Inflammatory macrophage treated with lipopolysaccharide for 1 hour (primary cell): ENCODE measurements at regions not wholly inside any gene's neighbourhood (a gene's known extent, or its start where the extent isn't known, plus 50 kb on each side); places are given as distances from the start of the nearest gene placed in this dataset.

Experiments
- DNase-seq, 2 donors: peaks; one replicate each; pipeline ENCODE4 v3.0.0-alpha.2; 2020 to 2022

DNA sequence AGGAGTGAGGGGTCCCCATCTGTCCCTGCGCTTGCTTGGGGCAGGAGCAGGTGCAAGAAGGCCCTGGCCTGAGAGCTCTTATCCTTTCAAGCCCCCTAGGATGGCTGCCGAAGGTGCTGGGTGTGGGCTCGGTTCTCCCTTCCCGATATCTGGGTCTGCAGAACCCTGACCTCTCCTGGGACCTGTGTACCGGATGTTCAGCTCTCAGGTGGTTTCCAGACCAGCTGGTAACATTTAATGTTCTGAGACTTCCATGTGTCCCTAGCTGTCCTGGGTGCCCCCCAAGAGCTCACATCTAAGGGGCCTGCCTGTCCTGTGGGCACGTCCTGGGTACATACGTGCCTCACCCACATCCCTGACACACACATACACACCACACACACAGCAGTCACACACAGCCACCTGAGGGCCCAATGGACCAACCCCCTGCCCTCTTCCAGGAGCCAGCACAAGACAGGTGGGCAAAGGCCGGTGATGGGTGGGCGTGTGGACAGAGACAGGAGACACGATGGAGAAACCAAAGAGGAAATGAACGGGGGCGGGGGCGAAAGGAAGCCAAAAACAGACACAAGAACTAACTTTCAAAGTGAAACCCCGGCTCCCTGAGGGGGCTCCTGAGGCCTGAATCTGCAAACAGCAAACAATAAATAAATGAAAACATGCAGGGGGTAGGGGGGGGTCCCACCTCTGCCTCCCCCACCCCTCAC lies 124.3 kb downstream of the PTPRS start:
- DNase-seq = no peak

DNA sequence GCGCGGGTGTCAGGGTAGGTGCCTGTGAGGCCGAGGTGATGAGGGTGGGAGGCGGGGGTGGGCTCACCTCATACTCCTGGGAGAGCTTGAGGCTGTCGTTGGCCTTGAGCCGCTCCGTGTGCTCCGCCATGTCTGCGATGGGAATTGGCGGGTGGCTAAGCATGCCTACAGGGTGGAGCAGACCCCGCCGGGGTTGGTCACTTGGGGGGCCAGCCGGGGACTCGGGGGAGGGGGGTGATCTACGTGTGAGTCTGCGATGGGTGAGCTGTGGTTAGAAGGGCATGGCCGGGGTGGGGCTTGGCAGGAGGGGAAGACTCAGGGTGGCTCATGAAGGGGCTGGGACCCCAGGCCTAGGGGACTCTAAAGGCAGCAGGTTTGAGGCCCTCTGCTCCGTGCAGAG lies 125.2 kb downstream of the PTPRS start:
- no peak for DNase-seq

DNA sequence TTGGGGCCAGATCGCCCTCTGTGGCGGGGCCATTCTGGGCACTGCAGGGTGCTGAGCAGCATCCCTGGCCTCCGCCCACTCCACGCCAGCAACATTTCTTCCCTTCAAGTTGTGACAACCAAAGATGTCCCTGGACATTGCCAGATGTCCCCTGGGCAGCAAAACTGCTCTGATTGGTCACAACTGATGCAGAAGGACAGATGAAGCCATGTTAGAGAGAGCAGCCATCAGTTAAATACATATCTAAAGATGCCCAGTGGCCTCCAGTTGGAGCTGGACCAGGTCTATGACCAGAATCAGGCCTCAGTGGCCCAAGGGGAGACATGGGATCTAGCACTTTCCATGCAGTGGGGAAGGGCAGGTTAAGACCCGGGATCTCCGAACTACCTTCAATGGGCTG lies 125.7 kb downstream of the PTPRS start:
- no peak for DNase-seq

DNA sequence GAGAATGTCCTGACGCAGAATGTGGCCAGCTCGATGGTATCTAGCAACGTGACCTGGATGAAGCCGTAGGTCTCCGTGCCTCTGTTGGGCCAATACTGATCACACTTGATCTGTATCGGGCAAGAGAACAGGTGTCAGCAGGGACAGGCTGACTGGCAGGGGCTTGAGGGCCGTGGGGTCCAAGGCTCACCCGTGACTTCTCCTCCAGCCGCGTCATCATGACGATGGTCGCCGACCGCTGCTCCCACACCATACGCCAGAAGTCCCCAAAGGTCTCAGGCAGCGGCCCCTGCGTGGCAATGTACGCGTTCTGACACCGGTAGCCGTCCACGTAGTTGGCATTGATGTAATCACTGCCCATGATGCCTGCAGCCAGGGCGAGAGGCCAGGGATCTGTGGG lies 126.2 kb downstream of the PTPRS start:
- no peak for DNase-seq

DNA sequence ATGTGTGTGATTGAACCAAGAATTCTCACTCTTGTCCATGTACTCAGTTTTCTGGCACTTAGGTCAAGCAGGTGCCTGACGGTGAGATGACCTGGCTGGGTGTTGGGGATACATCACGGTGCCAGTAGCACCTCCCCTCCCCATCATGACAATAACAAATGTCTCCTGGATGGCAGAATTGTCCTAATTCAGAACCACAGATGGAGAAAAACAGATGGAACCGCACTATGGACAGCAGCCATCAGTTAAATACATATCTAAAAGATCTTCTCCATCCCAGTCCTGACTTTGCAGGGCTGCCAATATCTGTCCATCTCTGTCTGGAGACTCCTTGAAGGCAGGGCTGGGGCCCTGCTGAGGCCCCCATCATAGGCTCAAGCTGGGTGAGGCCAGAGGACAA lies 126.9 kb downstream of the PTPRS start:
- DNase-seq = no peak

DNA sequence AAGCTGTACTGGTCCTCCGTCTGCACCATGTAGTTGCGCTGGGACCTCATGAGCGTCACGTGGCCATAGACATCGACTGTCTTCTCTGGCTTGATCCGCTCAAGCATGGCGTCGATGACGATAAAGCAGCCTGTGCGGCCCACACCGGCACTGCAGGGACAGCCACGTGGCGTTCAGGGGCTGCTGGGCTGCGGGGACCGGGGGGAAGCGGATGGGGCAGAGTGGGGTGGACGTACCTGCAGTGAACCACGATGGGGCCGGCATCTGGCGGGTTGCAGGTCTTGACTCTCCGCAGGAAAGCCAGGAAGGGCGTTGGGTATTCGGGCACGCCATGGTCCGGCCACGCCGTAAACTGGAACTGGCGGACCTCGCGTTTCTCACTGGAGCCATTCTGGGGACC lies 128.5 kb downstream of the PTPRS start:
- DNase-seq = no peak

DNA sequence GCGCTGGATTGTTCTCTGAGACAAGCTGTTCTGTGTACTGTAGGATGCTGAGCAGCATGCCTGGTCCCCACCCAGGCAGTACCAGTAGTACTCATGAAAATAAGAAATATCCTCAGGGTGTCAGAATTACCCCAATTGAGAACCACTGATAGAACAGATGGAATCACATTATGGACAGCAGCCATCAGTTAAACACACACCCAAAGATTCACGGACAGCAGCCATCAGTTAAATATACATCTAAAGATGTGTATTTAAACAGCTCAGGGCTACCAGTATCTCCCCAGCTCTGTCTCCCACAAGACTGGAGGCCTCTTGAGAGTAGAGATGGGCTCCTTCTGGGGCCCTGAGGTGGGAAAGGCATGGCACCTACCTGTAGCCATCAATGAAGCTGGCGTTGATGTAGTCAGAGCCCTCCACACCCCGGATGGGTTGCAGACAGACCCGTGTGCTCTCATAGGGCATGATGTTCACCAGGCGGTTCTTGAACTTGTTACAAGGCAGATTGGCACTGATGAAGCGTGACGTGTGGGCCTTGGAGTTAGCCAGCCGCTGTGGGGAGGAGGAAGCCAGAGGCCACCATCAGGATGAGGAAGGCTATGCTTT lies 129.3 kb downstream of the PTPRS start:
- no peak for DNase-seq

DNA sequence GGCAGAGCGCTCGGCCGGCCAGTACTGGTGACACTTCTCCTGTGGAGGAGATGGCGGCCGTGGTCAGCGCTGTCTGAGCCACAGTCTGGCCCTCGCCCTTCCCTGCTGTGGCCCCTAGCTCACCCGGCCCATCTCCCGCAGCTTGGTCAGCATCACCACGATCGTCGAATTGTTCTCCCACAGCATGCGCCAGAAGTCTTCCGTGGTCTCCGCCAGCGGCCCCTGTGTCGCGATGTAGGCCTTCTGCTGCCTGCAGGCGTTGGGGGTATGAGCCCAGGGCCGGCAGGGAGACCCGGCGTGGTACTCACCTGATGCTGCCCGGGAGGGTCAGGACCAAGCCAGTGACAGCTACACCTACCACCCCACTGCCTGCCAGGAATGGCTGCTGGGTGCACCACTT lies 130.1 kb downstream of the PTPRS start:
- DNase-seq = no peak

DNA sequence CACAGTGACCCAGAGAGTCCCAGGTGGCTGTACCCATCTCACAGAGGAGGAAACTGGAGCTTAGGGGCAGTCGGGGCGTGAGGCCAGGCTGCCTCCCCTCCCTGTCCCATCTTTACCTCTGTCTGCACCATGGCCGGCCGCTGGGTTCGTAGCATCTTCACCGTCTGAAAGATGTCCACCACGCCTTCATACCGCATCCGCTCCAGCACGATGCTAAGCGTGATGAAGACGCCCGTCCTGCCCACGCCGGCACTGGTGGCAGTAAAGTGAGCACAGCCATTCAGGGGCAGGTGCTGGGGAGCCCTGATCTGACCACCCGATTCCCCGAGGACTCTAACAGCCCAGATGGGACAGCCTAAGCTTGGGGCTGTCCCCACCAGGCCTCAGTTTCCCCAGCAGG lies 132.8 kb downstream of the PTPRS start:
- DNase-seq = no peak

DNA sequence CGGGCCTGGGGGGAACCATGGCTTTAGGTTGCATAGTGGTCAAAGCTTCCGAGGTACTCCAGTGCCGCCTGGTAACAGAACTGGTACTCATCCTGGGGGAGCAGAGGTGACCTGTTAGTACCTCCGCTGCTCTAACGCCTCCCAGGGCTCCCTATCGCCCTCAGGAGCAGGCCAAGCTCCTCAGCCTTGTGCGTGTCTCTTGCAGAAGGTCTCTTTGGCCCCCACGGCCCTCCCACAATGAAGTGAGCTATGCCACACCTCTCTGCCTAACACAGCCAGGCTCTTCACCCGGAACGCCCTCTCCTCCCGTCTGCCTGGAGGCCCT lies 133.9 kb downstream of the PTPRS start:
- no peak for DNase-seq

DNA sequence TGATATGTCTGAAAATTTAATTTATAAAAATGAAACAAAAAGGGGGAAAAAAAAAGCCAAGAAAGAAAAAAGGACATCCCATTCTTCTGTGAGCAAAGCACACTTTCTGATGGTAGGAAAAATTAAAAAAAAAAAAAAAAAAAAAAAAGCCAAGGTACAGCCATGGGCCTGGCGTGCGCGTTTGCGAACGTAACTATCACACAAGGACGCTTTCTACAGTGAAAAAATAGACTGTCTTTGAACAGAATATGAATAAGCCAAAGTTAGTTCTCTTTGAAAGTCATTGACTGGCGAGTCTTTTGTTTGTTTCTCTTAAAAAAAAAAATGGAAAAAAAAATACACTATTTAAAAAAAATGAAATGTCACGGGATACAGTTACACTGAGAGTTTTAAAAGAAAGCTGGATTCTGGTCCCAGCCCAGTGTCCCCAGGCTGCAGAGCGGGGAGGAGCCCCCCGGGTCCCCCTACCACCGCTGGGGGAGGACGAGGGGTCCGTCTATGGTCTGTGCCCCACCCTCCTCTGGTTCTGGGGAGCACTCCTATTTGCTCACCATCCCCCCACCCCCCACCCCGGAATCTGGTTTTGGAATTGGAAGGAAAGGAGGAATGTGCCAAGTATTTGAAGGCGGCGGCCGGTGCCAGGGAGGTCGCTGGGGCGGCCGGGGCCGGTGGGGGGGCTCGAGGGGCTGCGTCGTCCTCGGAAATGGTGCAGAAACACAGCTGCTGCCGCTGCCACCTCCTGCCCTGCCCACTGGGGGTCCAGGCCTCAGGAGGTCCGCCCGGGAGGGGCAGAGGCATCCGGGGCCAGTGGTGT lies 134.5 kb downstream of the PTPRS start:
- DNase-seq = no peak

DNA sequence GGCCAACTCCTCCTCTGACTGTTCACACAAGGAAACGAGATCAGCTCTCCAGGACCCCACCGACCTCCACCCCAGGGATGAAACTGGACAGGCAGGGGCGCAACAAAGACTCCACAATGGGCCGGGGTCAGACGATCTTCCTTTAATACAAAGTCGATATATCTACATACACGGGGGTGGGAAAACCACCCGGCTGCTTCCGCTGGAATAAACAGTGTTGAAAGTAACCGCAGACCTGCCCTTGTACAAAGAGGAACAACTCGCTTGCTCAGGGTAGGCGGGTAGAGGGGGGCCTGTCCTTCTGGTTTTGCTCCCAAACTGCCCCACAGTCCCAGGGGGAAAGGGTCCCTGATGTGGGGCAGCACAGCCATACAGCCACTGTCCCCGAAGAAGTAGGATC lies 135.2 kb downstream of the PTPRS start:
- DNase-seq = peak; percentile 6 to 76

DNA sequence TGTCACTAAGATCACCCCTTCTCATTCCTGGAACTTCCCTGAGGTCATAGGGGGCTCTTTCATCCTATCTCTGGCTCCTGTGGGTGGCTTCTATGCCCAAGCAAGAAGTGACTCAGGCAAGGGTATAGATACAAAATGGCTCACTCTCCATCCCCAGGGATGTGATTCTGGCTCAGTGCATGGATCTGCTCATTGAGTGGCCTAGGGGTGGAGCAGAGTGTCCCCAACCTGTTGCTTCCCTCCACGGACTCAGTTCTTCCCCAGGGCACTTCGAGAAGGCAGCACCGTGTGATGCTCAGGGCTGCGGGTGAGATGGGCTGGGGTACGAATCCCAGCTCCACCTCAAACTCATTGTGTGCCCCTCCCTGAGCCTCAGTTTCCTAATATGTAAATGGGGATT lies 136.4 kb downstream of the PTPRS start:
- DNase-seq = peak in 1 of 2 donors; percentile 9
